OCI-LY1 (cell line): ENCODE measurements at regions not wholly inside any gene's neighbourhood (a gene's known extent, or its start where the extent isn't known, plus 50 kb on each side); places are given as distances from the start of the nearest gene placed in this dataset.

Source experiments
- EZH2 ChIP-seq: fragments of 200-600 bp; sonication (generic), shearing (Covaris generic); IDR thresholded peaks from 2 replicates; pipeline ENCODE4 v1.8.0; 2017; ENCODE audit warnings: borderline replicate concordance, mixed run types, mild to moderate bottlenecking, antibody characterized with exemption, low read length, moderate library complexity, mixed read lengths
- TF ChIP-seq, protein P1 (sequence below): fragments of 200-600 bp; sonication (generic), shearing (Covaris generic); IDR thresholded peaks from 2 replicates; pipeline ENCODE4 v1.5.1; 2017; ENCODE audit warnings: mild to moderate bottlenecking, antibody characterized with exemption, low read length, moderate library complexity, mixed read lengths

GRCh38 chr6:165010556-165011535 lies 298.6 kb downstream of the C6orf118 start:
- TF ChIP-seq, protein P1, sequence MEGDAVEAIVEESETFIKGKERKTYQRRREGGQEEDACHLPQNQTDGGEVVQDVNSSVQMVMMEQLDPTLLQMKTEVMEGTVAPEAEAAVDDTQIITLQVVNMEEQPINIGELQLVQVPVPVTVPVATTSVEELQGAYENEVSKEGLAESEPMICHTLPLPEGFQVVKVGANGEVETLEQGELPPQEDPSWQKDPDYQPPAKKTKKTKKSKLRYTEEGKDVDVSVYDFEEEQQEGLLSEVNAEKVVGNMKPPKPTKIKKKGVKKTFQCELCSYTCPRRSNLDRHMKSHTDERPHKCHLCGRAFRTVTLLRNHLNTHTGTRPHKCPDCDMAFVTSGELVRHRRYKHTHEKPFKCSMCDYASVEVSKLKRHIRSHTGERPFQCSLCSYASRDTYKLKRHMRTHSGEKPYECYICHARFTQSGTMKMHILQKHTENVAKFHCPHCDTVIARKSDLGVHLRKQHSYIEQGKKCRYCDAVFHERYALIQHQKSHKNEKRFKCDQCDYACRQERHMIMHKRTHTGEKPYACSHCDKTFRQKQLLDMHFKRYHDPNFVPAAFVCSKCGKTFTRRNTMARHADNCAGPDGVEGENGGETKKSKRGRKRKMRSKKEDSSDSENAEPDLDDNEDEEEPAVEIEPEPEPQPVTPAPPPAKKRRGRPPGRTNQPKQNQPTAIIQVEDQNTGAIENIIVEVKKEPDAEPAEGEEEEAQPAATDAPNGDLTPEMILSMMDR = no peak
- TF ChIP-seq EZH2 = no peak
